HUES6 (cell line): ENCODE measurements at regions not wholly inside any gene's neighbourhood (a gene's known extent, or its start where the extent isn't known, plus 50 kb on each side); places are given as distances from the start of the nearest gene placed in this dataset.

ENCODE experiments used
- H3K27ac ChIP-seq: 2 replicates; pipeline ENCODE4 v1.7.0; 2013; ENCODE audit warnings: low read depth, mild to moderate bottlenecking, low read length, inconsistent platforms
- H3K27me3 ChIP-seq: 2 replicates; pipeline ENCODE4 v1.6.1; 2013; ENCODE audit warnings: low read length; ENCODE audit not compliant: control insufficient read depth, insufficient read depth
- H3K36me3 ChIP-seq: 2 replicates; pipeline ENCODE4 v1.6.1; 2013; ENCODE audit warnings: low read length; ENCODE audit not compliant: control insufficient read depth, insufficient read depth
- H3K4me1 ChIP-seq: 2 replicates; pipeline ENCODE4 v1.6.1; 2013; ENCODE audit warnings: low read length; ENCODE audit not compliant: control insufficient read depth, insufficient read depth
- H3K4me3 ChIP-seq: 2 replicates; pipeline ENCODE4 v1.5.1; 2013; ENCODE audit warnings: low read depth, low read length
- H3K9ac ChIP-seq: one replicate; pipeline ENCODE4 v1.6.1; 2013; ENCODE audit warnings: mild to moderate bottlenecking, low read length
- H3K9me3 ChIP-seq: 2 replicates; pipeline ENCODE4 v1.6.1; 2013; ENCODE audit warnings: low read depth, low read length; ENCODE audit not compliant: control insufficient read depth, insufficient read depth

GRCh38 chr17:79188685-79189084 is 114.1 kb downstream of the ENGASE start:
- Histone ChIP-seq H3K36me3 (no peaks in the 10 kb centered on the region), H3K27me3 (peaks cover 55% of the 10 kb centered on the region), H3K9me3 (no peaks in the 10 kb centered on the region), H3K9ac (no peak overlapping the region), H3K4me1 (peaks cover 28% of the 10 kb centered on the region), H3K4me3 (no peak overlapping the region), H3K27ac (no peak overlapping the region)

- H3K4me3 ChIP-seq = no peak overlapping the region
- no peaks in the 10 kb centered on the region for H3K9me3 ChIP-seq
- no peak overlapping the region for H3K9ac ChIP-seq
- H3K4me1 ChIP-seq = peaks cover 22% of the 10 kb centered on the region
- peaks cover 57% of the 10 kb centered on the region for H3K27me3 ChIP-seq
- H3K36me3 ChIP-seq = no peaks in the 10 kb centered on the region
- H3K27ac ChIP-seq = no peak overlapping the region
Measured at GRCh38 chr17:79188048-79188447, 113.4 kb downstream of the ENGASE start.

- peaks cover 59% of the 10 kb centered on the region for H3K27me3 ChIP-seq
- no peak overlapping the region for H3K4me3 ChIP-seq
- H3K9ac ChIP-seq = no peak overlapping the region
- peaks cover 15% of the 10 kb centered on the region; the same call in 1 of the 2 replicates for H3K4me1 ChIP-seq
- no peak overlapping the region for H3K27ac ChIP-seq
- H3K9me3 ChIP-seq = no peaks in the 10 kb centered on the region
- H3K36me3 ChIP-seq = no peaks in the 10 kb centered on the region
Measured at GRCh38 chr17:79187186-79187585, 112.6 kb downstream of the ENGASE start.

GRCh38 chr17:79186406-79186805 is 111.8 kb downstream of the ENGASE start:
- Histone ChIP-seq H3K36me3 (no peaks in the 10 kb centered on the region), H3K27me3 (peaks cover 59% of the 10 kb centered on the region), H3K4me3 (no peak overlapping the region), H3K4me1 (peaks cover 10% of the 10 kb centered on the region; the same call in 1 of the 2 replicates), H3K27ac (no peak overlapping the region), H3K9me3 (no peaks in the 10 kb centered on the region), H3K9ac (no peak overlapping the region)

- Histone ChIP-seq H3K27ac (no peak overlapping the region), H3K9me3 (no peaks in the 10 kb centered on the region), H3K9ac (no peak overlapping the region), H3K27me3 (peaks cover 60% of the 10 kb centered on the region), H3K4me1 (peaks cover 9% of the 10 kb centered on the region; the same call in 1 of the 2 replicates), H3K36me3 (no peaks in the 10 kb centered on the region), H3K4me3 (no peak overlapping the region)
Measured at GRCh38 chr17:79185671-79186070, 111.0 kb downstream of the ENGASE start.

- Histone ChIP-seq H3K27ac (no peak overlapping the region), H3K9ac (no peak overlapping the region), H3K4me1 (peaks cover 12% of the 10 kb centered on the region; the same call in 1 of the 2 replicates), H3K27me3 (peaks cover 64% of the 10 kb centered on the region), H3K4me3 (peak overlapping the region; percentile 64), H3K9me3 (no peaks in the 10 kb centered on the region), H3K36me3 (no peaks in the 10 kb centered on the region)
Measured at GRCh38 chr17:79184219-79184618, 109.6 kb downstream of the ENGASE start.

- peaks cover 70% of the 10 kb centered on the region for H3K27me3 ChIP-seq
- peak overlapping the region; percentile 64 for H3K4me3 ChIP-seq
- H3K9ac ChIP-seq = peak overlapping the region; percentile 36
- H3K36me3 ChIP-seq = no peaks in the 10 kb centered on the region
- H3K4me1 ChIP-seq = peaks cover 12% of the 10 kb centered on the region; the same call in 1 of the 2 replicates
- H3K9me3 ChIP-seq = no peaks in the 10 kb centered on the region
- H3K27ac ChIP-seq = no peak overlapping the region
Measured at GRCh38 chr17:79183293-79184158, 108.9 kb downstream of the ENGASE start.

- Histone ChIP-seq H3K36me3 (no peaks in the 10 kb centered on the region), H3K9me3 (no peaks in the 10 kb centered on the region), H3K27ac (no peak overlapping the region), H3K4me1 (peaks cover 12% of the 10 kb centered on the region; the same call in 1 of the 2 replicates), H3K27me3 (peaks cover 75% of the 10 kb centered on the region), H3K4me3 (peak overlapping the region; percentile 64), H3K9ac (no peak overlapping the region)
Measured at GRCh38 chr17:79183043-79183292, 108.3 kb downstream of the ENGASE start.

- Histone ChIP-seq H3K4me1 (peaks cover 12% of the 10 kb centered on the region; the same call in 1 of the 2 replicates), H3K9ac (no peak overlapping the region), H3K27me3 (peaks cover 77% of the 10 kb centered on the region), H3K27ac (no peak overlapping the region), H3K36me3 (no peaks in the 10 kb centered on the region), H3K4me3 (peak overlapping the region; percentile 37; the same call in 1 of the 2 replicates), H3K9me3 (no peaks in the 10 kb centered on the region)
Measured at GRCh38 chr17:79182176-79183042, 107.8 kb downstream of the ENGASE start.

- H3K27me3 ChIP-seq = peaks cover 67% of the 10 kb centered on the region
- H3K9ac ChIP-seq = no peak overlapping the region
- H3K36me3 ChIP-seq = no peaks in the 10 kb centered on the region
- H3K9me3 ChIP-seq = no peaks in the 10 kb centered on the region
- H3K4me1 ChIP-seq = peaks cover 16% of the 10 kb centered on the region
- H3K4me3 ChIP-seq = no peak overlapping the region
- H3K27ac ChIP-seq = no peak overlapping the region
Measured at GRCh38 chr17:79180358-79181005, 105.9 kb downstream of the ENGASE start.
